GM12878 (cell line): ENCODE measurements at regions not wholly inside any gene's neighbourhood (a gene's known extent, or its start where the extent isn't known, plus 50 kb on each side); places are given as distances from the start of the nearest gene placed in this dataset.

ENCODE experiments used
- ATAC-seq: fragments of 200-7000 bp; cut with Tn5 transposase; 3 replicates; pipeline ENCODE4 v1.9.1; 2020; ENCODE audit warnings: mild to moderate bottlenecking, moderate library complexity
- BruUV-seq: library from RNA; stranded (reverse); fragments of 400-500 nt; replicated peaks from 2 replicates; lab custom pipeline; 2021; lab: Mats Ljungman, UMichigan
- CTCF ChIA-PET: fragments of 300-600 bp; sonication (Branson Sonifier 250); formaldehyde crosslinking; extraction: SDS; loops from one replicate; lab custom pipeline; 2021; ENCODE audit warnings: inconsistent platforms; lab: Yijun Ruan, JAX
- POLR2A ChIA-PET: fragments of 350-600 bp; formaldehyde crosslinking; extraction: SDS; loops from one replicate; lab custom pipeline; 2021; ENCODE audit warnings: inconsistent platforms; lab: Charles Lee
- RAD21 ChIA-PET: fragments of 300-600 bp; sonication (Branson Sonifier 250); formaldehyde crosslinking; loops from one replicate; lab custom pipeline; 2023; ENCODE audit warnings: antibody characterized with exemption; ENCODE audit not compliant: unreplicated experiment; lab: Charles Lee
- SMC1A ChIA-PET: fragments of 300-600 bp; sonication (Branson Sonifier 250); formaldehyde crosslinking; loops from one replicate; lab custom pipeline; 2023; ENCODE audit not compliant: unreplicated experiment, uncharacterized antibody; lab: Charles Lee
- DNase-seq: peaks from one replicate; pipeline ENCODE4 v3.0.0-alpha.2; 2011; ENCODE audit warnings: low read depth, low spot score
- FAIRE-seq: peaks from 3 replicates; lab custom pipeline; 2011; peaks lifted over from hg19 to GRCh38; lab: Jason Lieb, UNC
- H2AFZ ChIP-seq: 2 replicates; pipeline ENCODE4 v1.6.0; 2011; ENCODE audit warnings: low read depth, low read length, control low read depth; ENCODE audit not compliant: control insufficient read depth
- H3K27ac ChIP-seq: 2 replicates; pipeline ENCODE4 v1.5.1; 2011; ENCODE audit warnings: control low read depth; ENCODE audit not compliant: control insufficient read depth, insufficient read depth
- H3K27me3 ChIP-seq, 2 experiments: replicated peaks in 1 of 2; 2 replicates each; pipeline versions ENCODE4 v1.6.0 to v1.6.1; 2011; ENCODE audit warnings: low read length in 1 of 2; ENCODE audit not compliant: control insufficient read depth in 2 of 2, insufficient read depth in 2 of 2
- H3K36me3 ChIP-seq, 2 experiments: 2 replicates each; pipeline ENCODE4 v1.5.1; 2011; ENCODE audit warnings: low read length in 1 of 2; ENCODE audit not compliant: control insufficient read depth in 2 of 2, insufficient read depth in 2 of 2
- H3K4me1 ChIP-seq: 2 replicates; pipeline ENCODE4 v1.6.1; 2011; ENCODE audit warnings: mild to moderate bottlenecking, low read length, moderate library complexity, mixed read lengths; ENCODE audit not compliant: control insufficient read depth, insufficient read depth
- H3K4me2 ChIP-seq: 2 replicates; pipeline ENCODE4 v1.6.0; 2011; ENCODE audit warnings: control low read depth; ENCODE audit not compliant: control insufficient read depth, insufficient read depth
- H3K4me3 ChIP-seq: fragments of 200-600 bp; sonication (generic); 2 replicates; pipeline ENCODE4 v1.5.1; 2016
- H3K79me2 ChIP-seq: 2 replicates; pipeline ENCODE4 v1.6.0; 2011; ENCODE audit warnings: low read length; ENCODE audit not compliant: control insufficient read depth, insufficient read depth
- H3K9ac ChIP-seq: 2 replicates; pipeline ENCODE4 v1.8.0; 2011; ENCODE audit warnings: low read length, control low read depth, mixed read lengths; ENCODE audit not compliant: control insufficient read depth, insufficient read depth
- H3K9me3 ChIP-seq: replicated peaks from 3 replicates; pipeline ENCODE4 v1.5.1; 2011; ENCODE audit warnings: mild to moderate bottlenecking, low read length; ENCODE audit not compliant: control insufficient read depth, insufficient read depth
- H4K20me1 ChIP-seq: 2 replicates; pipeline ENCODE4 v1.6.0; 2011; ENCODE audit not compliant: control insufficient read depth, insufficient read depth
- ASH2L ChIP-seq: fragments of 300-600, 200-600 bp; sonication (generic); IDR thresholded peaks from 2 replicates; pipeline ENCODE4 v1.6.1; 2017; ENCODE audit warnings: low read depth, mild to moderate bottlenecking, borderline replicate concordance
- ATF3 ChIP-seq: IDR thresholded peaks from 2 replicates; pipeline ENCODE4 v1.6.1; 2011; ENCODE audit warnings: low read depth, mild to moderate bottlenecking, low read length, moderate library complexity, borderline replicate concordance; ENCODE audit errors: extremely low read depth
- CBX3 ChIP-seq: fragments of 200-600 bp; sonication (generic); IDR thresholded peaks from 2 replicates; pipeline ENCODE4 v1.6.1; 2016; ENCODE audit warnings: low read depth, borderline replicate concordance
- CBX5 ChIP-seq: sonication (generic); IDR thresholded peaks from 2 replicates; pipeline ENCODE4 v1.6.1; 2016; ENCODE audit warnings: low read depth, moderate library complexity, mild to moderate bottlenecking, inconsistent platforms
- CREM ChIP-seq: IDR thresholded peaks from 2 replicates; pipeline ENCODE4 v1.6.1; 2014; ENCODE audit warnings: antibody characterized with exemption, low read depth
- CTCF ChIP-seq, 3 experiments: IDR thresholded peaks in 2 of 3; conservative IDR thresholded peaks in 1 of 3; 2 replicates each; pipeline ENCODE4 v1.5.1; 2011; ENCODE audit warnings: low read depth in 3 of 3, low read length in 3 of 3, mild to moderate bottlenecking in 3 of 3, control low read depth in 2 of 3, moderate library complexity in 2 of 3, inconsistent platforms in 1 of 3, mixed read lengths in 1 of 3; ENCODE audit not compliant: control insufficient read depth in 2 of 3, insufficient read depth in 1 of 3; ENCODE audit errors: extremely low read depth in 1 of 3
- GABPA ChIP-seq: IDR thresholded peaks from 2 replicates; pipeline ENCODE4 v1.6.1; 2014; ENCODE audit warnings: antibody characterized with exemption, low read depth, mild to moderate bottlenecking, inconsistent platforms
- MEF2A ChIP-seq: IDR thresholded peaks from 2 replicates; pipeline ENCODE4 v1.6.1; 2011; ENCODE audit warnings: low read depth, mild to moderate bottlenecking, low read length, moderate library complexity; ENCODE audit not compliant: insufficient read depth
- MTA2 ChIP-seq: fragments of 450-650 bp; IDR thresholded peaks from 2 replicates; pipeline ENCODE4 v1.6.1; 2016; ENCODE audit warnings: low read depth, mild to moderate bottlenecking, moderate library complexity
- NFYA ChIP-seq: IDR thresholded peaks from 2 replicates; pipeline ENCODE4 v1.6.1; 2011; ENCODE audit warnings: low read depth, mild to moderate bottlenecking, low read length, improper control_type of control experiment, borderline replicate concordance
- NFYB ChIP-seq: IDR thresholded peaks from 2 replicates; pipeline ENCODE4 v1.6.1; 2011; ENCODE audit warnings: low read depth, mild to moderate bottlenecking, low read length, improper control_type of control experiment, moderate library complexity; ENCODE audit not compliant: insufficient read depth
- POLR2AphosphoS5 ChIP-seq: IDR thresholded peaks from 2 replicates; pipeline ENCODE4 v1.6.1; 2011; ENCODE audit warnings: mild to moderate bottlenecking, low read length, inconsistent platforms
- PRDM15 ChIP-seq: fragments of 450-650 bp; formaldehyde crosslinking; IDR thresholded peaks from 2 replicates; pipeline ENCODE4 v1.4.0; 2020; ENCODE audit warnings: mild to moderate bottlenecking, moderate library complexity
- RELA ChIP-seq: fragments of 450-650 bp; IDR thresholded peaks from 2 replicates; pipeline ENCODE4 v1.8.0; 2014; ENCODE audit warnings: borderline replicate concordance; ENCODE audit not compliant: partially characterized antibody
- TARDBP ChIP-seq: IDR thresholded peaks from 2 replicates; pipeline ENCODE4 v1.6.1; 2016; ENCODE audit warnings: borderline replicate concordance
- TCF12 ChIP-seq: IDR thresholded peaks from 2 replicates; pipeline ENCODE4 v1.6.1; 2011; ENCODE audit warnings: low read depth, mild to moderate bottlenecking, low read length
- TCF7 ChIP-seq: IDR thresholded peaks from 2 replicates; pipeline ENCODE4 v1.6.1; 2014; ENCODE audit warnings: antibody characterized with exemption, borderline replicate concordance
- YY1 ChIP-seq: IDR thresholded peaks from 2 replicates; pipeline ENCODE4 v1.6.1; 2011; ENCODE audit warnings: low read depth, mild to moderate bottlenecking, low read length
- ZZZ3 ChIP-seq: IDR thresholded peaks from 2 replicates; pipeline ENCODE4 v1.6.1; 2011; ENCODE audit warnings: low read depth; ENCODE audit not compliant: control insufficient read depth, insufficient read length
- WGBS: methylation state at CpG from one replicate; pipeline ENCODE4 v1.1.6; 2016; ENCODE audit warnings: low lambda C conversion rate; ENCODE audit not compliant: insufficient replicate concordance, insufficient coverage; ENCODE audit errors: missing lambda C conversion rate; 5-methylcytosine and 5-hydroxymethylcytosine counted together
- in situ Hi-C: fragments of 300-500 bp; cut with MboI; formaldehyde crosslinking; loops from 9 replicates; pipeline ENCODE4 v1.14.3; 2018; ENCODE audit warnings: mixed read lengths
- intact Hi-C: fragments of 100-400 bp; cut with micrococcal nuclease; formaldehyde crosslinking; loops from one replicate; pipeline ENCODE4 v1.14.2; 2022; ENCODE audit not compliant: unreplicated experiment

GRCh38 chr9:87113874-87114273 lies 166.6 kb upstream of the GAS1 start:
- no TSS peak for BruUV-seq
- RAD21 ChIA-PET = no interaction called here
- no peaks in the 10 kb centered on the region for H3K9me3 ChIP-seq
- no peak for FAIRE-seq
- POLR2A ChIA-PET = no interaction called here
- no peak overlapping the region for H3K4me3 ChIP-seq
- DNase-seq = no peak
- no peaks in the 10 kb centered on the region for H3K79me2 ChIP-seq
- 2% methylated on average over 2 of the region's 2 CpGs for WGBS
- H3K4me2 ChIP-seq = no peak overlapping the region
- CTCF ChIA-PET = no interaction called here
- H3K27me3 ChIP-seq = no peaks in the 10 kb centered on the region; a peak in 1 of 4 replicates
- intact Hi-C loops = no loop called here
- in situ Hi-C loops = no loop called here
- no peaks in the 10 kb centered on the region for H4K20me1 ChIP-seq
- no peaks in the 10 kb centered on the region for H3K36me3 ChIP-seq
- no peak overlapping the region for H2AFZ ChIP-seq
- no peak for ATAC-seq
- SMC1A ChIA-PET = no interaction called here
- no peaks in the 10 kb centered on the region for H3K4me1 ChIP-seq
- no peak overlapping the region for H3K27ac ChIP-seq
- no peak overlapping the region for H3K9ac ChIP-seq
- TF ChIP-seq POLR2AphosphoS5 (no peak), CBX5 (no peak), ZZZ3 (no peak), MTA2 (no peak), TARDBP (no peak), CREM (no peak), NFYB (no peak), PRDM15 (CRISPR knock-in tag) (no peak), ASH2L (no peak), NFYA (no peak), ATF3 (no peak), TCF7 (no peak), RELA (no peak), CBX3 (no peak), TCF12 (no peak), CTCF (IDR thresholded peaks at IDR 0.05 in 2 of 3, conservative IDR thresholded peaks at IDR 0.05 in 1 of 3; ENCODE audit: control insufficient read depth in 2 of 3, extremely low read depth in 1 of 3, insufficient read depth in 1 of 3, low read depth in 3 of 3, low read length in 3 of 3) (no peak), GABPA (no peak), YY1 (no peak), MEF2A (no peak)
